HG03520 (cell line): ENCODE measurements at regions not wholly inside any gene's neighbourhood (a gene's known extent, or its start where the extent isn't known, plus 50 kb on each side); places are given as distances from the start of the nearest gene placed in this dataset.

ENCODE experiments used
- ATAC-seq: cut with Tn5 transposase; IDR thresholded peaks from one replicate; pipeline ENCODE4 v1.9.1; 2021; ENCODE audit warnings: mild to moderate bottlenecking, moderate library complexity; ENCODE audit not compliant: unreplicated experiment

DNA sequence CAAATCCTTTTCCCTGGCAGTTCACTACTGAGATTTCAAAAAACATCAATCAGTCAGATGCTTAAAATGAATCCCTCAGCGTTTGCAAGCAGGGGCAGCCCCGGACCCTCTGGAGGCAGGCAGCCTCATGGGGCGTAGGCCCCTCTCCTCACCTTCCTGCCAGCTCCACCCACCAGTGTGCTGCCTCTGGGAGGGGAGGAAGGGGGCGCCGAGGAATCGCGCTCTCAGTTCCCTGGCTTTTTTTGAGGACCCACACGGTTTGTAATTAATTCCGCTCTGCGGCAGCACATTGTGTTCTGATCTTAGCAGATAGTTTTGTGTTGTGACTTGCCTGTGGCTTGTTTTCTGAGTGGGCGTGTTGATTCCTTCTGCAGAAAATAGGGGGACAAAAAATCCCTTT, 159.9 kb downstream of the KLF13 start:
- no peak for ATAC-seq

DNA sequence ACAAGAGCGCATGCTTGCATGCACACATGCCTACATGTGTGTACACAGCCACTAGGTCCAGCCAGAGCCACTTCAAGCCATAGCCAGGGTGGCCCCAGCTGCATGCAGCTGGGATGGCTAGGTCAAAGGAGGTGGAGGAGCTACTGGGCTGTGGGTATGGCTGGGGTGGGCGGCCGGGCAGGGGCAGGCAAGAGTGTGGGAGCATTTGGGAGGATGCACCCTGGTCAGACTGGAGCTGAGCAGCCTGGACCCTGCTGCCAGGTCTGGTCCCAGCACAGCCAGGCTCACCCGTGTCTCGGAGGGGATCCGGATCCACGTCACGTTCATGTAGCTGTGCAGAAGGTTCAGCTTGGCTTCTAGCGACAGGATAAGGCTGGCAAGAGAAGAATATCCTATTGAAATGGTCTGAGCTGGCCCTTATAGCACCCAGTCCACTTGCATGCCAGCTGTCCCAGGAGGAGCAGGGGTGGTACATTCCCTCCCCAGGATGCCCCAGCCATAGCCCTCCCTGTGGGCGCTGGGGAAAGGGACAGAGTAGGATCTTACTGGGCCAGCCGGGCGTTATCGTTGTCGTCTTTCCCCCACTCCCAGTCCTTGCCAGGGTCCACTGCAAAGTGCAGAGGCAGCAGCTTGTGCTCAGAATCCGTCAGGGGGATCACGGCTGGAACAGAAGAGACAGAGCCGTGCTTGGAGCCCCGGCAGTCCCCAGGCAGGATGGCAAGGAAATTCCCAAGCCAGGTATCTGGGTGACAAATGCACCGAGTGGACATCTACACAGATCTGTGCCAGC, 160.5 kb downstream of the KLF13 start:
- ATAC-seq, result no peak

DNA sequence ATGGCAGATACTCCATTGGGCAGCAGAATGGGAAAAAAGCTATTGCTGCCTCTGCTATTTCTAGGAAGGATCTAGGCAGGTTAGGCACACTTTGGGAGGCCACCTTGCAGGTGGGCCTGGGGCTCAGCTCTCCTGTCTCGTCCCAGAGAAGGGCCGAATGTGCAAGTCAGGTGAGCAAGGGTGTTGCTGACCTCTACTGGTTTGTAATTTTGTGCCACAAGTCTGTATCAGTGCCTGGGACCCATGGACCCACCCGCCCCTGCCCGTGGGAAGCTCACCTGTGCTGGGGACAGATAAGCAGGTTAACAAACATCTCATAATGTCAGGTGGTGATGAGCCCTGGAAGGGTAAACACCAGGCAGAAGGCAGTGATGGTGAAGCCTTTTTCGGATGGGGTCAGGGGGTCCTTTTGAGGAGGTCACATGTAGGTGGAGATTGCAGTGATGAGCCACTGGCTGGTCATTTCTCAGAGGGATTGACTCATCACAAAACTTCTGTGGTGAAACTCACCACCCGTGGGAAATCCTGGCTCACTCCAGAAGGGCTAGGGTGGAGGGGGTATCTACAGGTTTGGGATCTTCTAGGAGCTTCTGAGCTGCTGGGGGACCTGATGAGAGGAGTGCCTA, 161.3 kb downstream of the KLF13 start:
- ATAC-seq, result peak; percentile 33

DNA sequence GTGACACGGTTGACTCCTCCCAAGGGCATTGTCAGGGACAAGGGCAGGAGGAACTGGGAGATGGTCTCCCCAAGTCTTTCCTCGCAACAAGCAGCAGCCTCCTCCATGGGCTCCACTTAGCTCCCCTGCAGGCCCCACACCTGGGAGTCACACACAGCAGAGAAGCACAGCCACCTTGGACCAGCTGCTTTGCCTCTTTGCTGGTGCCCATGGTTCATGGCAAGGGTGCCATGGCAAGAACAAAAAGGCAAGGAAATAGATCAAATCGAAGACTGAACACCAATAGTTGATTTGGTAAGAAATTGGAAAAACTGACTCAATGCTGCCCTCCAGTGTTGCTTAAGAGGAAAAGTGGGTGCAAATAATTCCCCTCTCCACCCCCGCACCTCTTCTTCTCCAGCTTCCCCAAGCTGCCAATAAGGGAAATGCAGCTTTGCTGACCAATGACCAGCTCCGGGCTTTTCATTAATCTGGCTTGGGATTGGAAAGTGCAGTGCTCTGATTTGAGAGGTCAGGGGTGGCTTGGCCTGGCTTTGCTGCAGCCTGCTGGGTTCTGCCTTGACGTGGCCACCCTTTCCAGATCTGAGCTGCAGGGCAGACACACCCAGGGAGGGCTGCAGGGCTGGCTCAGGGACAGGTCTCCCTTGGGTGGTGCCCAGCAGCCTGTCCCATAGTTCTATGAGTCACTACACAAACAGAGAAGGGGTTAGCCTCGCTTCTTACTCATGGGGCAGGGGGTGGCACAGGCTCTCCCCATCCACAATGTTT, 162.0 kb downstream of the KLF13 start:
- ATAC-seq, result peak; percentile 39

DNA sequence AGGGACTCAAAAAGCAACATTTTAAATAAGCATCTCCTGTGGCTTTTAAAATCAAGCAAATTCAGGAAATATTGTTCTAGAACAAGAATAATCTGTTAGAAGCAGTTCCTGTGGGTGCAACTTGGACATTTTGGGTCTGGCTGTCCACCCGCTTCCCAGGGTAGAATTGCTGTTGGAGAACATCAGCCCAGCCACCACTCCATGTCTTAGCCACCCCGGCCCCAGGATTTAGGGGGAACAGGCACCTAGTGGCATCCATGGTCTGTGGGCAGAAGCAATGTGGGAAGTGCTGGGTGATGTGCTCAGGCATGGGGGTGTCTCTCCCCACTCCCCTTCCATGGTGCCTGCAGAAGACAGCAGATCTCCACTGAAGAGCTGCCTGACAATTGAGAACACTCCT, 162.6 kb downstream of the KLF13 start:
- ATAC-seq, result no peak

DNA sequence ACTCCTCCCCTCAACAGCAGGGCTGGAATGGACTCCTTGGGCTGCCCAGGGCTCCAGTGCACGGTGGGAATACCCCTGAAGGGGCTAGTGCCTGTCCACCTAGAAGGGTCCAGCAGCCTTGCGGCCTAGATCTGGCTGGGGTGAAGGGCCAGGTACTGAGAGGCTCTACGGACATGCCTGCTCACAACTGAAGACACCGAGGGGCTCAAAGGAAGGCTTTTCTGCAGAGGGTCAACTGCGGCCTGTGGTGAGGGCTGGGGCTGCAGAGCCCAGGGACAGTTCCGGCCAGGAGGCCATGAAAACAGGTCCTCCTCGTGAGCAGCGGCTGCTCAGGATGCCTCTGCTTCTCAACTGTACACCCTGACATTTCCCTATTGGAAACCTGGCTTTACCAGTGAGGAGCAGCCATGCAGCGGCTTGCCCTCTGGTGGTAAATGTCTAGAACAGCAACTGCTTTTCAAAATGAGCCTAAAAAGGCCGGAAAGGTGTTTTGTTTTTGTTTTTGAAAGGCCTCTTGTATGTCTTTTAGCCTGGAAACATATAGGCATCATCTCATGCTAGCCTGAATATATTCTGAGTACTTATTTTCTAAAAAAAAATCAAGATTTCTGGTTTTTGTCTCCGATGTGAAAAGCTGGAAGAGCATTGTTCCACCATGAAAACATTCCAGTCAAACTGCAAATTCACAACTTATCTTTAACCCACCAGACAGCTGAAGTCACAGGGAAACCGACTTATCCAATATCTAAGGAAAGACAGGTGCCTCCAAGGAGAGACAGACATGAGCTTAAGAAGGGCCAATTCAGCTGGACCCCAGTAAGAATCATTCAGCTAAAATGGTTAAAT, 163.4 kb downstream of the KLF13 start:
- no peak for ATAC-seq

DNA sequence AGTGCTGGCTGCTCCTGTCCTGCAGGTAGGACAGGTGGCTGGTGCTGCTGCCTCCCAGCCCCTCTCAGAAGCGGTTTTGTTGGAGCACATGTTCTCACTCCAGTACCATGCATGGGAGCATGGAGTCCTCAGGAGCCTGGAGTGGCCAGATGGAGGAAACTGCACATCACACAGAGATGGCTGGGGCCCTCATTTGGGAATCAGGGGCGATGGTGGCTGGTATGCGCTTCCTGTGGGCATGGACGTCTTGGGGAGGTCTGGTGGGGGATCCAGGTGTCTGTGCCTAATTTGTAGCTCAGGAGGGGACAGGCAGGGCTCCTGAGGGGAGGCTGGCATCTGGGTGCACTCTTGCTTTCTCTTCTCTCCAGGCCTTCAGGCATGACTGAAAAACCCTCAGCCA, 168.2 kb downstream of the KLF13 start:
- no peak for ATAC-seq

DNA sequence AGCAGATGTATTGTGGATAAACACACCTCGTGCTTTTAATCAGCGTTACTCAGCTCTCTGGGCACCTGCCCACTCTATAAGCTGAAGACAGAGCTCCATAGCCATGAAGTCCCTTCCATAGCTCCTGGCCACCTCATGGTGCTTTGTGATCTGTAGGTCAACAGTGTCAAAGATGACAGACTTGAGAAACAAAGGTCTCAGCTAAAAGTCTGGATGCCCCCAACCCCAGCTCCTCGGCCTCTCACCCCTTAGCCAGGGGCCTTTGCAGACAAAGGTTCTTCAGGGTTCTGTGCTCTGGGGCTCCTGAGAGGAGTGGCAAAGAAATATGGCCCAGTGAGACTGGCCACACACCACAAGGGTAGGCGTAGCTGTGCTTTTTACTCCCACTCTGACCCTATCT, 168.6 kb downstream of the KLF13 start:
- no peak for ATAC-seq

DNA sequence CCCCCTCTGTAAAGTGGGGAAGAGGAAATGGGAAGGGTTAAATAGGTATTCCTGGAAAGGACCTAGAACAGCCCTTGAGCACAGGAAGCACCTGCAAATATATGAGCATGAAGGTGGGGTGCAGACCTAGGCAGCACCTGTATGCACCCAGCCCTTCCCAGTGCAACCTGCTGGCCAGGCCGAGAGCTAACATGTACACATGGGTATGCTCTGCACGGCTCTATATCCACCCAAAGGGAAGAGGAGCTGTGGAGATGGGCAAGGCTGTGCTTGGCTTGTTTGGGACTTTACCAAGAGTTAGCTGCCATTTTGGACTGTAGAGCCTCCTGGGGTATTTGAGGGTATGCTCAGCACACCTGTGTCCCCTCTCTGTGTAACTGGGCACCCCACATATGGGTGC, 171.2 kb downstream of the KLF13 start:
- ATAC-seq, result no peak

DNA sequence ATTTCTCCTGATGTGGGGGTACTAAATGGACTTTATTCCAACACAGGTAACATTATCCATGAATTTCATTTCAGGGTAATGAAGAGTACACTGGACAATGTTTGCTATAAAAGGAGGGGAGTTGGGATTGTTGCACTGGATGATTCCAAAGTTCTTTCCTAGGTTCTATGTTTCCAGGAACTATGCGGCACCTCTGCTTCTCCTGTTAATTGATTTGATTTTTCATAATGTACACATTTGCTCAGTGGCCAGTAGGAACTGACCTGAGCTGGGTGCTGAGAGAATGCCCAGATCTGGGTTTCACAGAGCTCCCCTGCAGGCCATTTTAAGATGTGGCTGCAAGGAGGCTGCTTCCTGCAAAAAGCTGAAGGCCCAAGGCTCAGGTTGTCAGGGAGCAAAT, 171.7 kb downstream of the KLF13 start:
- ATAC-seq, result no peak

DNA sequence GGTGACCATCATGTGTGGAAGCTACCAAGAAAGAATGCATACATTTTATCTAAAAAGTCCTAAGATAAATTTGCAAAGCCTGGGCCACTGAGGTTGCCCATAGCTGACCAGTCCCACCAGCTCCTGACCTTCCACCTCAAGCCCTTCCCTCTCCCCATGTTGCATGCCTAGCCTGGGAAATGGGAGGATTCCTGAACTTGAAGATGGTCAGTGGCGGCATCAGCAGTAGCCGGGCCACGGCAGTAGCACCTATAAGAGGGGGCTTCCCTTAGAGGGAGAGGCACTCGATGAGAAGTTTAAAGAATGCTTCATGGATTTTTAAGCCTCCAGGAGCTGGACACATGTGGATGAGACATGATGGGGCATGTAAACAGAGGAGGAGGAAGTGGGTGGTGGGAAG, 172.1 kb downstream of the KLF13 start:
- ATAC-seq, result no peak

DNA sequence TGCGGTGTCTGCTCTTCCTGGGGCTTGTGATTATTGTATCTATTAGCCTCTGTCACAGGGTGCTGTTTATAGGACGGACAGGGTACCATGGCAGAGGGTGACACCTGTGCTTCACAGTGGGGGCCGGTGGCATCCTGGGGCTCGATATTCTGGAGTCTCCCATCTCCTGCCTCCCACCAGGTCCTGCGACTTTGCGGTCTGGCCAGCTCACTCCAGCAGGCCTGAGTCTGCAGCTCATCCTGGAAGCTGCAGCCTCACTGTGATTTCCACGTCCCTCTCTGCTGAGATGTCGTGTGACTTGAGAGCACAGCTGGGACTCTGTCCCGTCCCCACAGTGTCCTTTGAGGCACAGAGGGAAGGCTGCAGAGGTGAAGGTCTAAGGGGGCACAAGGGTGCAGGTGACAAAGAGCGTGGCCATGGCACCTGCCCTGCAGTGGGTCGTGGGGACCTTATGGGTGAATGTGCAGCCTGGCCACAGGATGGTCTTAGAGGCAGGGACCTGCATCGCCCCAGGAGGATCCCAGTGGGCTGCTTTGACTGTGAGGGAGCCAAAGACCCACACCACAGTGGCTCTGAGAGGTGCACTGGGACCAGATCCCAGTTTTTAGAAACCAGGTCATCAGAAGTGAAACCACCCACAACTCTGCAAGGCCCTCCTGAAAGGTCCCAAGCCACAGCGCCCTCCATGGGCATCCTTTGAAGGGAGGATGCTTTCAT, 172.8 kb downstream of the KLF13 start:
- no peak for ATAC-seq

DNA sequence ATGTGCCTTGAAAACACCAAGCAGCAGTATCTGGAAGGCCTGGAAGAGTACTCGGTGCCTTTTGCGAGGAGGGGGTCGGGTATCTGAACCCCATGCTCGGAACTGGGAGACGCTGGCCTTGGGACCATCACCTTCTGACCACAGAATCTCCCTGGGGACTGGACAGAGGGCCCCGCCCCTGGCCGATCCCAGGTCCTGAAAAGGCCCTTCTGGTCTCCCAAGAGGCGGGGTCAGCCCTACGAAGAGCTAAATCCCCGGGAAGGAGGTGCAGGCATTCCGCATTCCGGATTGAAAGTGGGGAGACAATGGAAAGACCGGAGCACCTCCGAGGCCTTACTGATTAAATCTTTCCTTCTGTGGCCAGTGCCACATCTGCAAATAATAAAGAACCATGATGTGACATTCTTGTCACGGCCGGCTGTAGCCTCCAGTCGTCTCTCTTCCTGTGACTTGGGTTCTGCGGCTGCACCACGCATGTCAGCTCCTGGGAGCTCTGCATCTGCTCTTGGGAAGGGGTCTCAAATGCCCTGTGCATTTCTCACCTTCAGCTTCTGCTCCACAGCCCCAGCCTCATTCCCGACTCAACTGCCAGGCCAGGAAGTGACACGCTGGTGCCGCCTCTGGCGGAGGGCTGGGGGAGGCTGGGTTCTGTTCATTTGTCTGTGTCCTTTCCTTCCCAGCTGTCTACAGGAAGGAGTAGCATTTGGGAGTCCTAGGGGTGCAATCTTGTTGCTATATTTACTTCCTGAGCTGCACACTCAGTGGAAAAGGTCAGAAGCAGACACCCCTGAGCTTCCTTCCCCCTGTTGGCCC, 173.5 kb downstream of the KLF13 start:
- ATAC-seq, result no peak

DNA sequence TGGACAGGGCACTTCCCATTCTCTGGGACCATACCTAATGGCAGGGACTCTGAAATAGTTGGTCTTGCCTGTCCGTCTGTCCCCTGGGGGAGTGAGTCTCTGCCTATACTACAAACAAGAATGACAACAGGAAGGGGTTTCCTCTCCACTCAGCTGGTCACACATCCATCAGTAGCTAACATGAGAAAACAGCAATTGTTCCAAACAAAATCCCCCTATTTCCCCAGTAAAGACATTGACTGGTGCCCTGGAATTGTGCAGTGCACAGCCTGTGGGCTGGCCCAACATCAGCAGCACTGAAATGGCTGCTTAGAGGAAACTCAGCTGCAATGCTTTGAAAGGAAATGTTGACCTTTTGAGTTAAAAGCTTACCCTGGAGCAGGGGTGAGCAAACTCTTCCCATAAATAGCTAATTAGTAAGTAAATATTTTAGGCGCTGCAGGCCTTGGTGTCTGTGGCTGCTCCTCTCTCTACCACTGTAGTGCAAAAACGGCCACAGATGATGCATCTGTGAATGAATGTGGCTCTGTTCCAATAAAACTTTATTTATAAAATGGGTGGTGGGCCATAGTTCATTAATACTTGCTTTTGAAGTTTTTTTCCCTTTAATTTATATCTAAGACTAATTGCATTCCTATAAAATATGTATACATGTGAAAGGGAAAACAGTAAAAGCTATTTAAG, 174.3 kb downstream of the KLF13 start:
- no peak for ATAC-seq

DNA sequence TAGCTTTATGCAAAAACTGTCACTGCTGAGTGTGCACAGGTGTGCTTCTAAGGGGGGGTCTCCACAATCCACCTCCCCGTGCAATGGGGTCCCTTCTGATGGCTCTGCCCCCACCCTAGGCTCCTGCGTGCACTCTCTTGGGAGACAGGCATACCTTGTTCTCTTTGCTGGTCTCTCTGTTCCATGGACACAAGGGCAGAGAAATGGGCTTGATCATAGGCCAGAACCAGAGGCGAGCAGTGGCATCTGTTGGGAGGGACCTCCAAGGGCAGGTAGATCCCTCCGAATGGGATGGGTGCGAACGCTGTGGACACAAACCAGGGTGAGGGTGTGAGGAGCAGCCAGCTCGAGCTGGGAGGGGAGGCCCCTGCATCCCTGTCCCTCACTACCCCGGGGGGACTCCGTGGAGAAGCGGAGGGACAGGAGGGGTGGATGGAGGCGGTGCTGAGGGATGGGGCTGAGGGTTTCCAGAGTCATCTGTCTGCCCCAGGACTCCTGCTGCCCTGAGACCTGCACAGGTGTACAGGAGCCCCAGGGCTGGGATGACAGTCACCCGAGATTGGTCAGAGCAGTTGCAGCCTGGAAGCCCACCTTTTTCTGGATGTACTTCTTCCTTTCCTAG, 175.0 kb downstream of the KLF13 start:
- no peak for ATAC-seq

DNA sequence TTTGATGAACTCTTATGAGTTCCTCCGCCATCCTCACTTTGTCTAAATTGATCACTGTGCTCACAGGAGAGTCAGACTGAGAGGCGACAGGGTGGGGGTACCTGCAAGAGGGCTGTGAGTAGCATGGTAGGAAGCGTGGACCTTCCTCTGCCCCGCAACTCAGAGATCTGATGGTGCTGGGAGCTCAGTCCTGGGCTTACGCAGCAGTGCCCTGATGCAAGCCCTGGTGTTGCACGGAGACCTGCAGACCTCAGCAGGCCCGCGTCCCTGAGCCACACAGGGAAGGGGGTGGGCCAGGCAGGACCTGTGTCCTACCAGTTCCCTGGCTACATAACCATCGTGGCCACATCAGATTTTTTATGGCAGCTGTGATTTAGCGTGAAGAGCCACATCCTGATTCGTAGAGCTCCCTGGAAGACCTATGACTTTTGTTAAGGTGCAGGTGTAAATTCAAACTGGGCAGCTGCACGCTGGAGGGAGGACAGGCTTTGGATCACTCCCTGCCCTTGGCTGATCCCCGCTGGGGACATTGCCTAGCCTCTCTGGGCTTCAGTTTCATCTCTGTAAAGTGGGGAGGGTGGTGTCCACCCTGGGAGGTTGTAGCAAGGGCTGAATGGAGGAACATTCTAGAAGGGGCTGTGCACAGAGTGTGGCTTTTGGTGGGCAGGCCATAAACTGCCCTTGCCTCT, 176.1 kb downstream of the KLF13 start:
- ATAC-seq, result no peak

DNA sequence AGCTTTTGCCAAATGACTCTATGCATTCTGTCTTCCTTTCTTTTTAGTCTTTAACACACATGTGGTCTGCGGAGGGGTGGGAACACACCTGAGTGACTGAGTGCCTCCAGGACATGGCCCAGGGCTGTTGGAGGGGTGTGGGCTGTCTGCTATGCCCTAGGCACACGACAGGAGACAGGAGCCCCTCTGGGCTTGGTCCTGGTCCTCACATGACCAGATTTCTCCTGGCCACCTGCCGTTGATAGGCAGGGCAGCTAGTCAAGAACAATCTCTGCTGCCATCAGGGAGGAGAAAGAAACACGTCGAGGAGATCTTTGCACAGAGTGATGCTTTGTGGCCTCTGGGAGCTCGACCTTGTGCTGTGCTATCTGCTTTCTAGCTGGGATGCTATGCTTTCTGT, 176.6 kb downstream of the KLF13 start:
- ATAC-seq, result no peak
